Glutamatergic neuron (in vitro differentiated cells): ENCODE measurements at regions not wholly inside any gene's neighbourhood (a gene's known extent, or its start where the extent isn't known, plus 50 kb on each side); places are given as distances from the start of the nearest gene placed in this dataset.

ENCODE experiments used
- DNase-seq: peaks from one replicate; pipeline ENCODE4 v3.0.0; 2022
- H3K27ac Mint-ChIP-seq: one replicate; pipeline ENCODE4 v1.8.0; 2020; ENCODE audit warnings: mild to moderate bottlenecking, mixed read lengths, inconsistent platforms; ENCODE audit not compliant: unreplicated experiment
- H3K27me3 Mint-ChIP-seq: one replicate; pipeline ENCODE4 v1.8.0; 2020; ENCODE audit warnings: mild to moderate bottlenecking, moderate library complexity, mixed read lengths, inconsistent platforms; ENCODE audit not compliant: unreplicated experiment
- H3K36me3 Mint-ChIP-seq: one replicate; pipeline ENCODE4 v1.8.0; 2020; ENCODE audit warnings: mild to moderate bottlenecking, mixed read lengths, inconsistent platforms; ENCODE audit not compliant: unreplicated experiment
- H3K4me1 Mint-ChIP-seq: one replicate; pipeline ENCODE4 v1.8.0; 2020; ENCODE audit warnings: mild to moderate bottlenecking, low read depth, mixed read lengths, inconsistent platforms; ENCODE audit not compliant: unreplicated experiment
- H3K4me3 Mint-ChIP-seq: one replicate; pipeline ENCODE4 v1.8.0; 2020; ENCODE audit warnings: mild to moderate bottlenecking, mixed read lengths, inconsistent platforms; ENCODE audit not compliant: unreplicated experiment
- H3K9me3 Mint-ChIP-seq: one replicate; pipeline ENCODE4 v1.8.0; 2020; ENCODE audit warnings: mild to moderate bottlenecking, moderate library complexity, mixed read lengths, inconsistent platforms; ENCODE audit not compliant: unreplicated experiment
- TF ChIP-seq, protein P1 (sequence below): fragments of 200-600 bp; sonication (generic); IDR thresholded peaks from one replicate; pipeline ENCODE4 v1.5.0; 2021; ENCODE audit not compliant: partially characterized antibody, unreplicated experiment

GRCh38 chr6:135673501-135674309, 176.2 kb upstream of the AHI1 start:
- TF ChIP-seq, protein P1, sequence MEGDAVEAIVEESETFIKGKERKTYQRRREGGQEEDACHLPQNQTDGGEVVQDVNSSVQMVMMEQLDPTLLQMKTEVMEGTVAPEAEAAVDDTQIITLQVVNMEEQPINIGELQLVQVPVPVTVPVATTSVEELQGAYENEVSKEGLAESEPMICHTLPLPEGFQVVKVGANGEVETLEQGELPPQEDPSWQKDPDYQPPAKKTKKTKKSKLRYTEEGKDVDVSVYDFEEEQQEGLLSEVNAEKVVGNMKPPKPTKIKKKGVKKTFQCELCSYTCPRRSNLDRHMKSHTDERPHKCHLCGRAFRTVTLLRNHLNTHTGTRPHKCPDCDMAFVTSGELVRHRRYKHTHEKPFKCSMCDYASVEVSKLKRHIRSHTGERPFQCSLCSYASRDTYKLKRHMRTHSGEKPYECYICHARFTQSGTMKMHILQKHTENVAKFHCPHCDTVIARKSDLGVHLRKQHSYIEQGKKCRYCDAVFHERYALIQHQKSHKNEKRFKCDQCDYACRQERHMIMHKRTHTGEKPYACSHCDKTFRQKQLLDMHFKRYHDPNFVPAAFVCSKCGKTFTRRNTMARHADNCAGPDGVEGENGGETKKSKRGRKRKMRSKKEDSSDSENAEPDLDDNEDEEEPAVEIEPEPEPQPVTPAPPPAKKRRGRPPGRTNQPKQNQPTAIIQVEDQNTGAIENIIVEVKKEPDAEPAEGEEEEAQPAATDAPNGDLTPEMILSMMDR, result no peak
- H3K27ac Mint-ChIP-seq, result no peak overlapping the region

DNA sequence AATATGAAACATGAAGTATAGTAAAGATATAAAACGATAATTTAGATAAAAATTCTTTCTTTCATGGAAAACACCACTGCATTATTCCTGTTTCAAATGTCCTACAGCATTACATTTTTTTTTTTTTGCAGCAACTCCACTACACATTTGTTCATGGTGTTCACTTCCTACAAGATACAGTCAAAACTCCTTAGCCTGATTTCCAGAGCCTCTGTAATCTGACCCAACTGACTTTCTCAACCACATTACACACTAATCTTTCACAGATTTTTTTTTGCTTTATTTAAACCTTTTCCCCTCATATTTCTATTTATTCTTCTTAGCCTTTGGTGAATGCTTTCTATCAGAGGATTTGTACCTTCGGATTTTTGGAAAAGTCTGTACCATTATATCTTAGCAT, 176.5 kb upstream of the PDE7B start:
- H3K36me3 Mint-ChIP-seq, result no peaks in the 10 kb centered on the region
- no peak overlapping the region for H3K27ac Mint-ChIP-seq
- H3K9me3 Mint-ChIP-seq, result no peaks in the 10 kb centered on the region
- no peak for DNase-seq
- H3K4me3 Mint-ChIP-seq, result no peak overlapping the region
- H3K4me1 Mint-ChIP-seq, result no peaks in the 10 kb centered on the region
- TF ChIP-seq, protein P1, result no peak
- H3K27me3 Mint-ChIP-seq, result no peaks in the 10 kb centered on the region

More at GRCh38 chr6:135673501-135674309, 176.2 kb upstream of the AHI1 start:
- Mint-ChIP-seq H3K4me1 (no peaks in the 10 kb centered on the region), H3K4me3 (no peak overlapping the region), H3K27me3 (no peaks in the 10 kb centered on the region), H3K36me3 (no peaks in the 10 kb centered on the region), H3K9me3 (no peaks in the 10 kb centered on the region)
- DNase-seq, result no peak

DNA sequence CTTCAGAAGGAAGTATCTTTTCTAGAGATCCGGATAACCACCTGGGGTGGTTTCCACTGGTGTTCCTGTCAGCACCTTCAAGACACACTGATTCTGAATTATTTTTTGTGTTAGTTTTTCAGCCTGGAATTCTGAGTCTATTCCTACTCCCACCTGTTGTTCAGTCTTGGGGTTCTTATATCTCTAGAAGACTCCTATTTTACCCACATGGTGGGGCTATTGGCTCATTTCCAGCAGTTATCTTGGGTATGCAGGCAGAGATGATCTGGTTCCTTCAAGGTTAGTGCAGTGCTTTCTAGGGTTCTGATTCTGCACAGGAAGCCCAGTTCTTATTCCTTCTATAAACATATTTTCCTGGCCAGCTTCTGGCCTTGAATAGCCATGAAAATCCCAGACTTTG, 175.6 kb upstream of the PDE7B start:
- TF ChIP-seq, protein P1, result peak; percentile 41
- no peak overlapping the region for H3K27ac Mint-ChIP-seq

GRCh38 chr6:135680964-135681913, 170.3 kb upstream of the PDE7B start:
- DNase-seq, result no peak
- H3K4me3 Mint-ChIP-seq, result no peak overlapping the region
- TF ChIP-seq, protein P1, result no peak
- no peaks in the 10 kb centered on the region for H3K9me3 Mint-ChIP-seq
- H3K27ac Mint-ChIP-seq, result no peak overlapping the region
- H3K4me1 Mint-ChIP-seq, result no peaks in the 10 kb centered on the region
- no peaks in the 10 kb centered on the region for H3K36me3 Mint-ChIP-seq
- H3K27me3 Mint-ChIP-seq, result no peaks in the 10 kb centered on the region

More for the DNA sequence above, 175.6 kb upstream of the PDE7B start:
- Mint-ChIP-seq H3K36me3 (no peaks in the 10 kb centered on the region), H3K4me3 (no peak overlapping the region), H3K4me1 (no peaks in the 10 kb centered on the region), H3K27me3 (no peaks in the 10 kb centered on the region), H3K9me3 (no peaks in the 10 kb centered on the region)
- no peak for DNase-seq
